PC-9 (cell line): ENCODE measurements at regions not wholly inside any gene's neighbourhood (a gene's known extent, or its start where the extent isn't known, plus 50 kb on each side); places are given as distances from the start of the nearest gene placed in this dataset.

Source experiments
- CTCF ChIP-seq: fragments of 200-600 bp; sonication (generic); conservative IDR thresholded peaks from 2 replicates; pipeline ENCODE4 v1.6.1; 2017; ENCODE audit warnings: mixed run types, antibody characterized with exemption, mild to moderate bottlenecking, moderate library complexity
- EZH2 ChIP-seq: fragments of 200-600 bp; sonication (generic); IDR thresholded peaks from 2 replicates; pipeline ENCODE4 v1.8.0; 2017; ENCODE audit warnings: antibody characterized with exemption, low read depth

- no peak for TF ChIP-seq CTCF
- no peak for TF ChIP-seq EZH2
Measured at GRCh38 chr6:9028086-9028485, 592.7 kb upstream of the SLC35B3 start.
